T-cell (primary cell): ENCODE measurements at regions not wholly inside any gene's neighbourhood (a gene's known extent, or its start where the extent isn't known, plus 50 kb on each side); places are given as distances from the start of the nearest gene placed in this dataset.

Source experiments
- ATAC-seq, 4 experiments: fragments of 200-7000 bp in 3 of 4; fragments of 150-1000 bp in 1 of 4; cut with Tn5 transposase; replicated peaks in 1 of 4; 1 replicate in 3 of 4; 2 replicates in 1 of 4; pipeline ENCODE4 v1.10.0; 2021; ENCODE audit warnings: moderate library complexity in 3 of 4, mild to moderate bottlenecking in 2 of 4, moderate number of reproducible peaks in 1 of 4
- CTCF ChIA-PET, 2 donors: fragments of 300-600 bp; sonication (Branson Sonifier 250); formaldehyde crosslinking; loops; one replicate each; lab custom pipeline; 2022; ENCODE audit warnings: antibody characterized with exemption in 2 of 2; lab: Charles Lee
- POLR2A ChIA-PET, 2 donors: fragments of 300-600 bp; sonication (Branson Sonifier 250); formaldehyde crosslinking; loops; one replicate each; lab custom pipeline; 2022; ENCODE audit warnings: antibody characterized with exemption in 2 of 2; lab: Charles Lee
- DNase-seq, 35 experiments: peaks; one replicate each; pipeline versions ENCODE4 v3.0.0 to v3.0.0-alpha.2; 2013 to 2023
- H3K27ac ChIP-seq: one replicate; pipeline ENCODE4 v1.5.1; 2013; ENCODE audit warnings: low read length
- H3K27me3 ChIP-seq, 2 experiments: replicated peaks in 1 of 2; 1 replicate in 1 of 2; 2 replicates in 1 of 2; pipeline versions ENCODE4 v1.6.1 to v1.7.0; 2013; ENCODE audit warnings: low read length in 1 of 2, mixed read lengths in 1 of 2; ENCODE audit not compliant: control insufficient read depth in 2 of 2, insufficient read depth in 2 of 2; ENCODE audit errors: extremely low read depth in 1 of 2
- H3K36me3 ChIP-seq, 2 donors: 1 replicate in 1 of 2; 2 replicates in 1 of 2; pipeline versions ENCODE4 v1.6.1 to v1.7.0; 2013; ENCODE audit warnings: low read length in 1 of 2; ENCODE audit not compliant: control insufficient read depth in 2 of 2, insufficient read depth in 1 of 2; ENCODE audit errors: extremely low read depth in 1 of 2
- H3K4me1 ChIP-seq, 2 experiments: 1 replicate in 1 of 2; 2 replicates in 1 of 2; pipeline versions ENCODE4 v1.6.1 to v1.7.0; 2013; ENCODE audit warnings: low read length in 2 of 2, mixed read lengths in 1 of 2; ENCODE audit not compliant: insufficient read depth in 2 of 2, control insufficient read depth in 1 of 2; ENCODE audit errors: extremely low read depth in 1 of 2
- H3K4me3 ChIP-seq, 2 donors: 1 replicate in 1 of 2; 2 replicates in 1 of 2; pipeline versions ENCODE4 v1.5.1 to v1.7.0; 2013; ENCODE audit warnings: mild to moderate bottlenecking in 2 of 2, low read length in 1 of 2, moderate library complexity in 1 of 2; ENCODE audit not compliant: control insufficient read depth in 1 of 2; ENCODE audit errors: extremely low read depth in 1 of 2
- H3K9me3 ChIP-seq: 2 replicates; pipeline ENCODE4 v1.7.0; 2013
- H3K27ac Mint-ChIP-seq, 2 donors: one replicate each; pipeline ENCODE4 v1.8.0; 2020 to 2021; ENCODE audit warnings: mild to moderate bottlenecking in 2 of 2, mixed read lengths in 2 of 2
- H3K27me3 Mint-ChIP-seq, 2 donors: one replicate each; pipeline ENCODE4 v1.8.0; 2021 to 2022; ENCODE audit warnings: mixed read lengths in 2 of 2
- H3K36me3 Mint-ChIP-seq: one replicate; pipeline ENCODE4 v1.8.0; 2021; ENCODE audit warnings: mixed read lengths
- H3K4me1 Mint-ChIP-seq, 3 donors: one replicate each; pipeline ENCODE4 v1.8.0; 2020 to 2022; ENCODE audit warnings: mixed read lengths in 3 of 3, mild to moderate bottlenecking in 1 of 3
- H3K4me3 Mint-ChIP-seq, 3 donors: one replicate each; pipeline ENCODE4 v1.8.0; 2020 to 2022; ENCODE audit warnings: mild to moderate bottlenecking in 3 of 3, mixed read lengths in 3 of 3, moderate library complexity in 3 of 3
- H3K9me3 Mint-ChIP-seq, 3 donors: one replicate each; pipeline ENCODE4 v1.8.0; 2020 to 2022; ENCODE audit warnings: mixed read lengths in 3 of 3
- WGBS: methylation state at CpG from one replicate; pipeline ENCODE4 v1.1.5; 2013; ENCODE audit warnings: missing lambda C conversion rate; ENCODE audit not compliant: insufficient coverage; 5-methylcytosine and 5-hydroxymethylcytosine counted together

GRCh38 chr4:124202099-124202498, 510.4 kb downstream of the ANKRD50 start:
- H3K9me3 ChIP-seq = no peaks in the 10 kb centered on the region
- WGBS = no CpG with 5 or more reads among the region's 2 CpGs
- H3K4me3 ChIP-seq = no peak overlapping the region
- no peaks in the 10 kb centered on the region for H3K4me1 ChIP-seq
- no peaks in the 10 kb centered on the region for H3K36me3 Mint-ChIP-seq
- no peaks in the 10 kb centered on the region for H3K4me1 Mint-ChIP-seq
- DNase-seq = no peak
- peaks cover 0 to 4% (median 0%) of the 10 kb centered on the region in 3 donors for H3K9me3 Mint-ChIP-seq
- ATAC-seq = no peak
- ChIA-PET POLR2A (no interaction called here), CTCF (no interaction called here)
- no peaks in the 10 kb centered on the region for H3K27me3 ChIP-seq
- no peaks in the 10 kb centered on the region for H3K36me3 ChIP-seq
- no peak overlapping the region for H3K27ac ChIP-seq
- H3K27me3 Mint-ChIP-seq = no peaks in the 10 kb centered on the region
- no peak overlapping the region for H3K27ac Mint-ChIP-seq
- H3K4me3 Mint-ChIP-seq = no peak overlapping the region

- Histone ChIP-seq H3K4me3 (no peak overlapping the region), H3K4me1 (no peaks in the 10 kb centered on the region), H3K27me3 (no peaks in the 10 kb centered on the region), H3K9me3 (no peaks in the 10 kb centered on the region), H3K27ac (no peak overlapping the region), H3K36me3 (no peaks in the 10 kb centered on the region)
- ChIA-PET POLR2A (no interaction called here), CTCF (no interaction called here)
- no peaks in the 10 kb centered on the region for H3K4me1 Mint-ChIP-seq
- ATAC-seq (no peak), DNase-seq (no peak)
- H3K4me3 Mint-ChIP-seq = no peak overlapping the region
- H3K27ac Mint-ChIP-seq = no peak overlapping the region
- H3K27me3 Mint-ChIP-seq = no peaks in the 10 kb centered on the region
- H3K9me3 Mint-ChIP-seq = peaks cover 0 to 4% (median 0%) of the 10 kb centered on the region in 3 donors
- no peaks in the 10 kb centered on the region for H3K36me3 Mint-ChIP-seq
- WGBS = 80% methylated on average over 1 of the region's 3 CpGs
These were observed 508.8 kb downstream of the ANKRD50 start for GRCh38 chr4:124203613-124204238.

- no peaks in the 10 kb centered on the region for H3K36me3 Mint-ChIP-seq
- no peak overlapping the region for H3K4me3 Mint-ChIP-seq
- Histone ChIP-seq H3K4me1 (no peaks in the 10 kb centered on the region), H3K27me3 (no peaks in the 10 kb centered on the region), H3K27ac (no peak overlapping the region), H3K36me3 (no peaks in the 10 kb centered on the region), H3K4me3 (no peak overlapping the region), H3K9me3 (no peaks in the 10 kb centered on the region)
- ChIA-PET POLR2A (no interaction called here), CTCF (no interaction called here)
- H3K4me1 Mint-ChIP-seq = no peaks in the 10 kb centered on the region
- H3K27ac Mint-ChIP-seq = no peak overlapping the region
- DNase-seq = no peak
- peaks cover 0 to 4% (median 2%) of the 10 kb centered on the region in 3 donors for H3K9me3 Mint-ChIP-seq
- WGBS = 92% methylated on average over 3 of the region's 9 CpGs
- ATAC-seq = no peak
- no peaks in the 10 kb centered on the region for H3K27me3 Mint-ChIP-seq
These were observed 505.5 kb downstream of the ANKRD50 start for GRCh38 chr4:124206779-124207605.

- H3K4me3 Mint-ChIP-seq = no peak overlapping the region
- H3K27me3 ChIP-seq = no peaks in the 10 kb centered on the region
- ATAC-seq = no peak
These were observed 503.3 kb downstream of the ANKRD50 start for GRCh38 chr4:124209211-124209610.

GRCh38 chr4:124209626-124210025, 502.9 kb downstream of the ANKRD50 start:
- no peak overlapping the region for H3K4me3 Mint-ChIP-seq
- H3K4me1 Mint-ChIP-seq = no peaks in the 10 kb centered on the region
- no peaks in the 10 kb centered on the region for H3K9me3 ChIP-seq
- ChIA-PET POLR2A (no interaction called here), CTCF (no interaction called here)
- ATAC-seq (no peak), DNase-seq (no peak)
- no peaks in the 10 kb centered on the region for H3K36me3 Mint-ChIP-seq
- WGBS = no CpG with 5 or more reads among the region's 2 CpGs
- no peak overlapping the region for H3K27ac Mint-ChIP-seq
- H3K27me3 Mint-ChIP-seq = no peaks in the 10 kb centered on the region
- H3K27me3 ChIP-seq = no peaks in the 10 kb centered on the region
- H3K4me1 ChIP-seq = no peaks in the 10 kb centered on the region
- H3K4me3 ChIP-seq = no peak overlapping the region
- H3K36me3 ChIP-seq = no peaks in the 10 kb centered on the region
- no peak overlapping the region for H3K27ac ChIP-seq
- H3K9me3 Mint-ChIP-seq = peaks cover 2 to 4% (median 4%) of the 10 kb centered on the region in 3 donors

More at GRCh38 chr4:124209211-124209610, 503.3 kb downstream of the ANKRD50 start:
- Mint-ChIP-seq H3K27ac (no peak overlapping the region), H3K27me3 (no peaks in the 10 kb centered on the region), H3K36me3 (no peaks in the 10 kb centered on the region), H3K4me1 (no peaks in the 10 kb centered on the region), H3K9me3 (peaks cover 2 to 4% (median 4%) of the 10 kb centered on the region in 3 donors)
- Histone ChIP-seq H3K36me3 (no peaks in the 10 kb centered on the region), H3K4me1 (no peaks in the 10 kb centered on the region), H3K4me3 (no peak overlapping the region), H3K27ac (no peak overlapping the region), H3K9me3 (no peaks in the 10 kb centered on the region)
- ChIA-PET CTCF (no interaction called here), POLR2A (no interaction called here)
- DNase-seq = no peak
- 60% methylated on average over 1 of the region's 3 CpGs for WGBS

GRCh38 chr4:124210746-124211145, 501.8 kb downstream of the ANKRD50 start:
- Histone ChIP-seq H3K9me3 (no peaks in the 10 kb centered on the region), H3K27ac (no peak overlapping the region), H3K4me1 (no peaks in the 10 kb centered on the region), H3K4me3 (no peak overlapping the region), H3K36me3 (no peaks in the 10 kb centered on the region), H3K27me3 (no peaks in the 10 kb centered on the region)
- Mint-ChIP-seq H3K9me3 (peaks cover 2 to 4% (median 4%) of the 10 kb centered on the region in 3 donors), H3K27me3 (peaks cover 0 to 4% of the 10 kb centered on the region in 2 donors), H3K4me1 (no peaks in the 10 kb centered on the region), H3K27ac (no peak overlapping the region), H3K36me3 (no peaks in the 10 kb centered on the region), H3K4me3 (no peak overlapping the region)
- no peak for DNase-seq
- ChIA-PET CTCF (no interaction called here), POLR2A (no interaction called here)
- 95% methylated on average over 2 of the region's 2 CpGs for WGBS
- ATAC-seq = no peak
